Spleen (tissue), 7 donors: ENCODE measurements at regions not wholly inside any gene's neighbourhood (a gene's known extent, or its start where the extent isn't known, plus 50 kb on each side); places are given as distances from the start of the nearest gene placed in this dataset.
"Not testable (repeated sequence)": the region's sequence is repeated elsewhere in the genome, so short reads cannot be mapped to it uniquely, and the experiment has no call there.

ENCODE experiments used
- POLR2A ChIP-seq, 3 donors: fragments of 450-650 bp; IDR thresholded peaks; one replicate each; pipeline ENCODE4 v1.5.1; 2017; ENCODE audit warnings: antibody characterized with exemption in 3 of 3, mild to moderate bottlenecking in 1 of 3
- POLR2AphosphoS5 ChIP-seq, 3 donors: sonication (generic); formaldehyde crosslinking; IDR thresholded peaks; one replicate each; pipeline ENCODE4 v1.5.1; 2017; ENCODE audit warnings: antibody characterized with exemption in 3 of 3
- TF ChIP-seq, protein P1 (sequence below), 11 experiments: fragments of 200-600 bp in 7 of 11; fragments of 450-650 bp in 4 of 11; sonication (generic) in 4 of 11; IDR thresholded peaks in 8 of 11; conservative IDR thresholded peaks in 3 of 11; 1 replicate in 7 of 11; 2 replicates in 4 of 11; pipeline versions ENCODE4 v1.4.0 to v1.8.0; 2016 to 2021; ENCODE audit warnings: antibody characterized with exemption in 11 of 11, inconsistent platforms in 4 of 11, mild to moderate bottlenecking in 1 of 11
- donor health status: DM: no; HTN: no; CAD: no; lungs with moderate emphysema.
- donor health status: DM: no; HTN: no; CAD: no.
- donor health status: DM: no; HTN: no; CAD: no.

DNA sequence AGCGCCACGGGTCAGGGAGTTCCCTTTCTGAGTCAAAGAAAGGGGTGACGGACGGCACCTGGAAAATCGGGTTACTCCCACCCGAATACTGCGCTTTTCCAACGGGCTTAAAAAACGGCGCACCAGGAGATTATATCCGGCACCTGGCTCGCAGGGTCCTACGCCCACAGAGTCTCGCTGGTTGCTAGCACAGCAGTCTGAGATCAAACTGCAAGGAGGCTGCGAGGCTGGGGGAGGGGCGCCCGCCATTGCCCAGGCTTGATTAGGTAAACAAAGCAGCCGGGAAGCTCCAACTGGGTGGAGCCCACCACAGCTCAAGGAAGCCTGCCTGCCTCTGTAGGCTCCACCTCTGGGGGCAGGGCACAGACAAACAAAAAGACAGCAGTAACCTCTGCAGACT is 1352.0 kb upstream of the CDH8 start:
- TF ChIP-seq POLR2A, POLR2AphosphoS5 (IDR thresholded peaks at IDR 0.05): not testable (repeated sequence)
- TF ChIP-seq, protein P1, sequence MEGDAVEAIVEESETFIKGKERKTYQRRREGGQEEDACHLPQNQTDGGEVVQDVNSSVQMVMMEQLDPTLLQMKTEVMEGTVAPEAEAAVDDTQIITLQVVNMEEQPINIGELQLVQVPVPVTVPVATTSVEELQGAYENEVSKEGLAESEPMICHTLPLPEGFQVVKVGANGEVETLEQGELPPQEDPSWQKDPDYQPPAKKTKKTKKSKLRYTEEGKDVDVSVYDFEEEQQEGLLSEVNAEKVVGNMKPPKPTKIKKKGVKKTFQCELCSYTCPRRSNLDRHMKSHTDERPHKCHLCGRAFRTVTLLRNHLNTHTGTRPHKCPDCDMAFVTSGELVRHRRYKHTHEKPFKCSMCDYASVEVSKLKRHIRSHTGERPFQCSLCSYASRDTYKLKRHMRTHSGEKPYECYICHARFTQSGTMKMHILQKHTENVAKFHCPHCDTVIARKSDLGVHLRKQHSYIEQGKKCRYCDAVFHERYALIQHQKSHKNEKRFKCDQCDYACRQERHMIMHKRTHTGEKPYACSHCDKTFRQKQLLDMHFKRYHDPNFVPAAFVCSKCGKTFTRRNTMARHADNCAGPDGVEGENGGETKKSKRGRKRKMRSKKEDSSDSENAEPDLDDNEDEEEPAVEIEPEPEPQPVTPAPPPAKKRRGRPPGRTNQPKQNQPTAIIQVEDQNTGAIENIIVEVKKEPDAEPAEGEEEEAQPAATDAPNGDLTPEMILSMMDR (IDR thresholded peaks at IDR 0.05 in 8 of 11, conservative IDR thresholded peaks at IDR 0.05 in 3 of 11) = not testable (repeated sequence)
